ENCODE measurements at regions not wholly inside any gene's neighbourhood (a gene's known extent, or its start where the extent isn't known, plus 50 kb on each side); places are given as distances from the start of the nearest gene placed in this dataset.

GRCh38 chr5:135085936-135086725 lies 52.1 kb upstream of the PITX1 start:
- DNase-seq: no peak

- no peak for DNase-seq
Measured at GRCh38 chr5:135085133-135085935, 51.3 kb upstream of the PITX1 start.

All from suppressor macrophage treated with lipopolysaccharide for 1 hour (primary cell).